Activated CD4-positive, alpha-beta T cell treated with anti-CD3 and anti-CD28 coated beads, Interleukin-2, amount 10 ng/mL, durations not matched to agents 7 days and 5 days (primary cell): ENCODE measurements at regions not wholly inside any gene's neighbourhood (a gene's known extent, or its start where the extent isn't known, plus 50 kb on each side); places are given as distances from the start of the nearest gene placed in this dataset.
"Not testable (repeated sequence)": the region's sequence is repeated elsewhere in the genome, so short reads cannot be mapped to it uniquely, and the experiment has no call there.

Experiments
- CTCF ChIA-PET: fragments of 350-600 bp; sonication (Branson Sonifier 250); formaldehyde crosslinking; loops from one replicate; lab custom pipeline; 2021; ENCODE audit warnings: antibody characterized with exemption; lab: Charles Lee
- POLR2A ChIA-PET: fragments of 350-600 bp; sonication (Branson Sonifier 250); formaldehyde crosslinking; loops from one replicate; lab custom pipeline; 2021; ENCODE audit warnings: antibody characterized with exemption; lab: Charles Lee
- DNase-seq: peaks from one replicate; pipeline ENCODE4 v3.0.0-alpha.2; 2020
- H3K27ac Mint-ChIP-seq: one replicate; pipeline ENCODE4 v1.8.0; 2021; ENCODE audit warnings: mild to moderate bottlenecking, moderate library complexity, mixed read lengths
- H3K27me3 Mint-ChIP-seq: one replicate; pipeline ENCODE4 v1.8.0; 2021; ENCODE audit warnings: mixed read lengths
- H3K36me3 Mint-ChIP-seq: one replicate; pipeline ENCODE4 v1.8.0; 2021; ENCODE audit warnings: low read depth, mixed read lengths
- H3K4me1 Mint-ChIP-seq: one replicate; pipeline ENCODE4 v1.8.0; 2021; ENCODE audit warnings: mixed read lengths
- H3K4me3 Mint-ChIP-seq: one replicate; pipeline ENCODE4 v1.8.0; 2021; ENCODE audit warnings: mild to moderate bottlenecking, moderate library complexity, mixed read lengths
- H3K9me3 Mint-ChIP-seq: one replicate; pipeline ENCODE4 v1.8.0; 2021; ENCODE audit warnings: mixed read lengths

DNA sequence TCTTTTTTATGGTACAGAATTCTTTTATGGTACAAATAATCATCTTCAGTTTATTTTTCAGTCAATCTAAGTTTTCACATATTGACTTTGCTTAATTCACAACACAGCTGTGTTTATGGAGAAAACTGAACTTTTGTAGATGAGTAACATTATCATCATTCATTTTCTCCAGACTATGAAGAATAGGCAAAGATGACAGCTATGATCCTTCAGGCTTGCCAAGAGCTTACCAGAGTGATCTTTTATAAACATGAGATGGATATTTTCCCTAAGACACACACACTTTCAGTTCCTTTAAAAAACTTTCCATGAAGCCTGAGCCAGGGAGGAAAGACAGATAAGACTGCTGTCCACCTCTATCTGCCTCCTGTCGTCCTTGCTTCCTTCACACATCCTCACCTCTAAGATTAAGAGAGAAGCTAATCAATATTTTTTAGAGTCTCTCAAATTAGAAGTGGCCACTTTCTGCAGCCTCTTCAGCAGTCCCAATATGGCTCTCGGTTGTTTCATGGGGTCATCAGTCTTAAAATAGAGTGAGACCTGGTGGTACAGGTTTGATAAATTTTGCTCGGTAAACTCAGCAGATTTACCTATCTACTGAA is 108.1 kb upstream of the SLC27A6 start:
- Mint-ChIP-seq H3K4me3 (no peak overlapping the region), H3K27me3 (no peaks in the 10 kb centered on the region), H3K27ac (no peak overlapping the region), H3K36me3 (no peaks in the 10 kb centered on the region), H3K9me3 (peaks cover 7% of the 10 kb centered on the region), H3K4me1 (no peaks in the 10 kb centered on the region)
- CTCF ChIA-PET, result no interaction called here
- POLR2A ChIA-PET, result no interaction called here
- no peak for DNase-seq

DNA sequence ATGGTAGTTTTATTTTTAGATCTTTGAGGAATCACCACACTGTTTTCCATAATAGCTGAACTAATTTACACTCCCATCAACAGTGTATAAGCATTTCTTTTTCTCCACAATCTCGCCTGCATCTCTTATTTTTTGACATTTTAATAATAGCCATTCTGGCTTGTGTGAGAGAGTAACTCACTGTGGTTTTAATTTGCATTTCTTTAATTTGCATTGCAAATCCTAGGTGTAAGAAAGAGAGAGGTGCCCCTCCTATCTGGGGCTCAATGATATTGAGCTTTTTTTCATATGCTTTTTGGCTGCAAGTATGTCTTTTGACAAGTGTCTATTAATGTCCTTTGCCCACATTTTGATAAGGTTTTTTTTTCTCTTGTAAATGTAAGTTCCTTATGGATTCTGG is 106.3 kb upstream of the SLC27A6 start:
- no peaks in the 10 kb centered on the region for H3K27me3 Mint-ChIP-seq
- ChIA-PET POLR2A (no interaction called here), CTCF (no interaction called here)
- H3K4me3 Mint-ChIP-seq, result no peak overlapping the region
- H3K27ac Mint-ChIP-seq, result no peak overlapping the region
- H3K9me3 Mint-ChIP-seq, result peaks cover 7% of the 10 kb centered on the region
- no peaks in the 10 kb centered on the region for H3K4me1 Mint-ChIP-seq
- DNase-seq, result no peak
- no peaks in the 10 kb centered on the region for H3K36me3 Mint-ChIP-seq

DNA sequence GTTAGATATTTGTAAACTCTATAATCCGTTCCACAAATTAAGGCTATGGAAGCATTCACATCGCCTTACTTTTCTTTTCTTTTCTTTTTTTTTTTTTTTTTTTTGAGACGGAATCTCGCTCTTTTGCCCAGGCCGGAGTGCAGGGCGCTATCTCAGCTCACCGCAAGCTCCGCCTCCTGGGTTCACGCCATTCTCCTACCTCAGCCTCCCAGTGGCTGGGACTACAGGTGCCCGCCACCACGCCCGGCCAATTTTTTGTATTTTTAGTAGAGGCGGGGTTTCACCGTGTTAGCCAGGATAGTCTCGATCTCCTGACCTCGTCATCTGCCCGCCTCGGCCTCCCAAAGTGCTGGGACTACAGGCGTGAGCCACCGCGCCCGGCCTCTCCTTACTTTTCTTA is 104.1 kb upstream of the SLC27A6 start:
- H3K4me3 Mint-ChIP-seq, DNase-seq, CTCF ChIA-PET, H3K9me3 Mint-ChIP-seq, H3K27me3 Mint-ChIP-seq, H3K27ac Mint-ChIP-seq, POLR2A ChIA-PET, H3K36me3 Mint-ChIP-seq, H3K4me1 Mint-ChIP-seq: not testable (repeated sequence)

DNA sequence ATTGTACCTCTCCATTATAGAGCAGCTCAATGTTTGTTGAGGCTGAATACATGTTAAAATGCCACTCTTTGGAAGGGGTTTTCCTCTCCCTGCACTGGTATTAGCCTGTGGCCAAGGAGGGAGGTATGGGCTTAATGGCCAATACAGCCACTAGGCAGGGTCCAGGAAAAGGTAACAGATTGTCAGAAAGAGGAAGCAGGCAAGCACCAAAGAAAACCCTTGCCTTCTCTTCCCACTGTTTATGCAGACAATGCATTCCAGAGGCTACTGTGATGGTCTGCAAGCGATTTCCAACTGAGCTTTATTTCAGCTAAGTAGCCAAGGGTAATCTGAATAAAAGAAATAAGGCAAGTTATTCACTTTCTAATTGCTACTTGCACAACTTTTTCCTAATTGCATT is 95.3 kb upstream of the SLC27A6 start:
- Mint-ChIP-seq H3K27ac (no peak overlapping the region), H3K4me1 (no peaks in the 10 kb centered on the region), H3K36me3 (no peaks in the 10 kb centered on the region), H3K27me3 (no peaks in the 10 kb centered on the region), H3K9me3 (no peaks in the 10 kb centered on the region), H3K4me3 (no peak overlapping the region)
- ChIA-PET POLR2A (no interaction called here), CTCF (no interaction called here)
- no peak for DNase-seq

DNA sequence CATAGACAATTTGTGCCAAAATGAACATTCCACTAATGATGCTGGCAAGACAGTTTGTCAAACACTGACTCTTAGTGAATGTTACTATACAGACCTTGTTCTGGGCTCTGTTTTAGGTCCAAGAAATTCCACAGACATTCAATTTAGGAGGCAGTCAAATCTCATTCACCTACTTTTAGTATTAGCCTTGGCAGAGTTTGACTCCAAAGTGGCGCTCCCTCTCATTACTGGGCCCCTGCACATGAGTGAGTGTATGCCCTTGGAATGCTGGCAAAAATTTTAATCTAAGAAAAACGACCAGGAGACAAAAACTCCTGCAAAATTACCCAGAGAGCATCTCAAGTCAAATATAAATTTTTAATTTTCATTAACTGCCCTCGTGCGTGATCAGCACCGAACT is 94.9 kb upstream of the SLC27A6 start:
- ChIA-PET POLR2A (no interaction called here), CTCF (no interaction called here)
- H3K4me3 Mint-ChIP-seq, result no peak overlapping the region
- no peaks in the 10 kb centered on the region for H3K9me3 Mint-ChIP-seq
- no peaks in the 10 kb centered on the region for H3K36me3 Mint-ChIP-seq
- no peaks in the 10 kb centered on the region for H3K27me3 Mint-ChIP-seq
- DNase-seq, result no peak
- H3K4me1 Mint-ChIP-seq, result no peaks in the 10 kb centered on the region
- no peak overlapping the region for H3K27ac Mint-ChIP-seq

DNA sequence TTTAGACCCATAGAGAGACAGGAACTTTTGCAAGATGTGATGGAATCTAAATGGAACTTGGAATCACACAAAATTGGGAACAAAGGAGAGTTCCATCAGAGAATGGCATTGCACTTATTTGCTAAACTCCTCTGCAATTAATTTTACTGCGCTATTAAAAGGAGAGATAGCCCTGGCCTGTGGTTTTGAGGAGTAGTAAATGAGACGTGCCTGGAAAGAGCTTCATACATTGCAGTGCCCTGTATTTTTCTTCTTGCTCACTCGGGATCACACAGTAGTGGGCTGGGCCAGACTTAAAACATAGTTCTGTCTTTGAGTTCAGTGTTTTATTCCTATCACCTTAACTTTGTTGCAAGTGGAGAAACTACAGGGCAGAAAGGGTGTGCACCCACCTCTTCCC is 94.4 kb upstream of the SLC27A6 start:
- Mint-ChIP-seq H3K27me3 (no peaks in the 10 kb centered on the region), H3K36me3 (no peaks in the 10 kb centered on the region), H3K4me1 (no peaks in the 10 kb centered on the region), H3K4me3 (no peak overlapping the region), H3K27ac (no peak overlapping the region), H3K9me3 (no peaks in the 10 kb centered on the region)
- ChIA-PET CTCF (no interaction called here), POLR2A (no interaction called here)
- no peak for DNase-seq

DNA sequence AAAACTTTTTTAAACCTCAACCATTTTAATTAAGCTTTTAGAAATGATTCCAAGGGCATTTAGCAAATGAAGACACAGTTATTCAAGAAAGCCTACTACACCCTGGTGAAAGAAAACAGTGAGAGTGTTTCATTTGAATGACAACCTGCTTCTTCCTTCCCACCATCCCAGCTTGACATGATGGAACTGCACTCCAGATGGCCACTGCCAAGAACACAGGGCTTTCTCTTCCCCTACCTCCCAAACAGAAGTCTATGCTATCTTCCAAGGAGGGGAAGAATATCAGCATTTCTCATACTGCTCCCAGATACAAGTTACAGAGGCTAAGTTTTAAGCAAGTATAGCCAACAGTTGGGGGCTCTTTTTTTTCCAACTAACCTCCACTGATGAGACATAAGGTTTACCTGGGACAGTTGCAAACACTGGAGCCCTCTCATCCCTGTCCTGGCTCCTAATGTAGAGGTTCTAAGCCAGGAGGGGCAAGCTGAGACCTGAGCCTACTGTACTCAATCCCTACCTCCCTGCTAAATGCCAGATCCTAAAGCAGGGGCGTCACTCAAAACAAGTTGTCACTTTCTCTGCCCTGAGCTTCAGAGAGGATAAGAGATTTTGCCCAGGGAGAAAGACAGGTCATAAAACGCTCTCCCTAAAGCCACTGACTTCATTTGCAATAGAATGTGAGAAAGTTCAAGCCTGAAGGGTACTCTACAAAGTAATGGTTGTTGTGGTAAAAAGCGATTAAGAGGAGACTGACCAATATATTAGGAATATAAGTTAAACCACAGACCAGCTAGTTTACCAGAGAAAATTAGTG is 88.5 kb upstream of the SLC27A6 start:
- no peak overlapping the region for H3K4me3 Mint-ChIP-seq
- no peak for DNase-seq
- H3K9me3 Mint-ChIP-seq, result no peaks in the 10 kb centered on the region
- H3K36me3 Mint-ChIP-seq, result no peaks in the 10 kb centered on the region
- ChIA-PET POLR2A (no interaction called here), CTCF (no interaction called here)
- H3K27ac Mint-ChIP-seq, result no peak overlapping the region
- H3K27me3 Mint-ChIP-seq, result no peaks in the 10 kb centered on the region
- no peaks in the 10 kb centered on the region for H3K4me1 Mint-ChIP-seq

DNA sequence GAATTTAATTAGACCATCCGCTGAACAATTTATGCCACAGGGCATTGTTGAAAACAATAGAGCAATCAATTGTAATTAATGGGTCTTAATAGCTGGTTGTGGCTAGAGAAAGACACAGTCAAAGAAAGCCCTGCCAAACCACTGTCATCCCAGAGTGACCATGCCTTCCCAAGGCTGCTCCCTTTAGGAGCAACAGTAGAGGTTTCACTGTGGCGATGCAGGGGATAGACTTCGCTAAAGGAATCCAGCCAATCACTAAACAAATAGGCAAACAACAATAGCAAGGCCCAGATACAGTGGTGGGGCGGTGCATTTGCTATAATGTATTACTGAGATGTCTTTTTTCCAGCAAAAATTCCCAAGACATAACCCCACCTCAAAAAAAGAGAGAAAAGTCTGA is 87.8 kb upstream of the SLC27A6 start:
- Mint-ChIP-seq H3K4me1 (no peaks in the 10 kb centered on the region), H3K36me3 (no peaks in the 10 kb centered on the region), H3K27me3 (no peaks in the 10 kb centered on the region), H3K9me3 (no peaks in the 10 kb centered on the region), H3K4me3 (no peak overlapping the region), H3K27ac (no peak overlapping the region)
- CTCF ChIA-PET, result no interaction called here
- POLR2A ChIA-PET, result no interaction called here
- no peak for DNase-seq

DNA sequence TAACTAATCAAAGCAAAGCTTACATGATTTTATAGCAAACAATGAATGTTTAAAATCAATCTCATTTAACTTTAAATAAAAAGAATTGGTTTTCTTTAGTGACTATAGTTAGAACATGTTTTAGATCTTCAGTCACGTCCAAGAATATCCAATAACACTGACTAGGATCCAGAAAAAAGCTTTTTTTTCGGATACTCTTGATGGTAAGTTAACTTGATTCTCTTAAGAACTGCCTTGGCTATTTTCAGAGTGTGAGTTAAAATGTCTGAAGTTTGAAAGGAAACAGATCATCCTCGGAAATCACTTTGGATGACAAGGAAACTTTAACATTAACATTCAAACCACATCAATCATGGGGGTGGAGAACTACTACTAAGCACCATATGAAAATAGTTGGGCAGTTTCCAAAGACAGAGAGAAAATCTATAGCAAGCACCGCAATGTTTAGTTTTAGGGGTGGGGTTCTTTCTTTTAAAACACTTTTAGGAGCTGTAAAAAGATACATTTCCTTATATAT is 83.7 kb upstream of the SLC27A6 start:
- Mint-ChIP-seq H3K27ac (no peak overlapping the region), H3K4me1 (no peaks in the 10 kb centered on the region), H3K36me3 (no peaks in the 10 kb centered on the region), H3K4me3 (no peak overlapping the region), H3K9me3 (no peaks in the 10 kb centered on the region), H3K27me3 (no peaks in the 10 kb centered on the region)
- ChIA-PET CTCF (no interaction called here), POLR2A (no interaction called here)
- DNase-seq, result no peak

DNA sequence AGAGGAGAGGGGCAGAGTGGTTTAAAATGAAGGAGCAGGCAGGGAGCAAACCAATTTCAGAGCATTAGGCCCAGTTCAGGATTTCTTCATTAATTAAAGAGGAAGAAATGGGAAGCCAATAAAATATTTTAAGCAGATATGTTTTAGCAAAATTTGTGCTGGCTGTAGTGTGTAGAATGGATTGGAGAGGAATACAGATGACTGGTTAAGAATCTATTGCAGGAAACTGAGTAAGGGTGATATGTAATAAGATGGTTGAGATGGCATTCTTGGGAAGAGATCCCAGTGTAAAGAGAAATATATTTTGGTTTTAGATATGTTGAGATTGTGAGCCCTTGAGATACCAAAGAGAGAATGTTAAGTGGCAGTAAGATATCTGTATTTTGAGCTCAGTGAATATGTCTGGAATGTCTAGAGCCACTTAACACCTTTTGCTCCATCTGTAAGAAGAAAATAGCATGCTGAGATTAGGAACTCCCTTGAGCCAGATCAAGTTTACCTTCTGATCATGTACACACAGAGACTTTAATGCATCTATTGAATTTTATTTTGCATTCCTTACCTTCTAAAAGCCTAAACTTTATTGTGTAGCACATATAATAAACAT is 79.5 kb upstream of the SLC27A6 start:
- no peaks in the 10 kb centered on the region for H3K9me3 Mint-ChIP-seq
- no peak overlapping the region for H3K4me3 Mint-ChIP-seq
- CTCF ChIA-PET, result no interaction called here
- H3K4me1 Mint-ChIP-seq, result no peaks in the 10 kb centered on the region
- H3K27me3 Mint-ChIP-seq, result no peaks in the 10 kb centered on the region
- DNase-seq, result no peak
- no peak overlapping the region for H3K27ac Mint-ChIP-seq
- POLR2A ChIA-PET, result no interaction called here
- no peaks in the 10 kb centered on the region for H3K36me3 Mint-ChIP-seq

DNA sequence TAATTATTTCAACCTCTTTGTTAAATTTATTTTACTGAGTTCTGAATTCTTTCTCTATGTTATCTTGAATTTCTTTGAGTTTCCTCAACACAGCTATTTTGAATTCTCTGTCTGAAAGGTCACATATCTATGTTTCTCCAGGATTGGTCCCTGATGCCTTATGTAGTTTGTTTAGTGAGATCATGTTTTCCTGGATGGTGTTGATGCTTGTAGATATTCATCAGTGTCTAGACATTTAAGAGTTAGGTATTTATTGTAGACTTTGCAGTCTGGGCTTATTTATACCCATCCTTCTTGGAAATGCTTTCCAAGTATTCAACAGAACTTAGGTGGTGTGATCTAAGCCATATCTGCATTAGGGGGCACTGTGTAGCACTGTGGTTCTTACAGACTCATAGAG is 70.2 kb upstream of the SLC27A6 start:
- Mint-ChIP-seq H3K4me3 (no peak overlapping the region), H3K27me3 (no peaks in the 10 kb centered on the region), H3K27ac (no peak overlapping the region), H3K36me3 (no peaks in the 10 kb centered on the region), H3K9me3 (no peaks in the 10 kb centered on the region), H3K4me1 (no peaks in the 10 kb centered on the region)
- ChIA-PET CTCF (no interaction called here), POLR2A (no interaction called here)
- DNase-seq, result no peak

DNA sequence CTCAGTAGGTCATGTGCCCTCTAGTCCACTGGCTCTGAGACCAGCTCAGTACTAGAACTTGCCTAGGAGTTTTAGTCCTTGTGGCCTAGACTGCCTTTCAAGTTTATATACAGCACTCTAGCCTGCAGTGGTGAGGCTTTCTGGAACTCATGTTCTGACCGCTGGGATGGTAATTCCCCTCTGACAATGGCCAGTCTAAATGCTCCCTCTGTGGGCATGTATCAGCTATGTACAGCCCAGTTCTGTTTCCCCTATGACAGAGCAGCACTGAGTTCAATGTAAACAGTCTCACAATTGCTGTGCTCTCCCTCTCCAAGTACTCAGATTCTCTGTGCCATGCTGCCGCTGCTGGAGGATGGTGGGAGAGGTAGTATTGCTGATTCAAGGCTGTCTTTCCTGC is 68.6 kb upstream of the SLC27A6 start:
- Mint-ChIP-seq H3K27me3 (no peaks in the 10 kb centered on the region), H3K27ac (no peak overlapping the region), H3K36me3 (no peaks in the 10 kb centered on the region), H3K4me1 (no peaks in the 10 kb centered on the region), H3K4me3 (no peak overlapping the region), H3K9me3 (no peaks in the 10 kb centered on the region)
- ChIA-PET POLR2A (no interaction called here), CTCF (no interaction called here)
- DNase-seq, result no peak

DNA sequence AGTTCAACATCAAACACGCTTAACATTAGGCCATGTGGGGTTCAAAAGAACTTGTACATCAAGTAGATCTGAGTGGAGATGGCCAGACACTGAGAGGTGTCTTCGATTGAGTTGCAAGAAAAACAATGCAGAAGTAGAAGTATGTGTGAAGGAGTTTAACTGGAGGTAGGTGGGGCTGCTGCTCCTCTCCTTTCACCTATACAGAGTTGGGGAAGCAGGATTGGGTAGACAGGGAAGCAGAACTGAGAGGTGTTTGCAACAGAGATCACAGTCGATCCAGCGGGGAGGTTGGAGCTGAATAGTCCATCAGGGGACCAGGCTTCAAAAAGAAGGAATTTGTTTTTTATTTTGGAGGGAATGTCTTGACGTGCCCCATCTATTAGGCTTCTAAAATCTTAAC is 61.7 kb upstream of the SLC27A6 start:
- Mint-ChIP-seq H3K4me1 (no peaks in the 10 kb centered on the region), H3K9me3 (no peaks in the 10 kb centered on the region), H3K4me3 (no peak overlapping the region), H3K27ac (no peak overlapping the region), H3K27me3 (no peaks in the 10 kb centered on the region), H3K36me3 (no peaks in the 10 kb centered on the region)
- ChIA-PET POLR2A (no interaction called here), CTCF (no interaction called here)
- no peak for DNase-seq
